Vagina (tissue), 2 donors: ENCODE measurements at regions not wholly inside any gene's neighbourhood (a gene's known extent, or its start where the extent isn't known, plus 50 kb on each side); places are given as distances from the start of the nearest gene placed in this dataset.

Experiments
- DNase-seq, 2 donors: peaks; one replicate each; pipeline ENCODE4 v3.0.0-alpha.2; 2017; ENCODE audit errors: extremely low spot score in 2 of 2
- H3K27ac ChIP-seq: fragments of 200-600 bp; sonication (generic); one replicate; pipeline ENCODE4 v1.5.1; 2019
- H3K27me3 ChIP-seq: fragments of 200-600 bp; sonication (generic); one replicate; pipeline ENCODE4 v1.5.1; 2019
- H3K36me3 ChIP-seq, 2 donors: fragments of 200-600 bp; sonication (generic); one replicate each; pipeline ENCODE4 v1.5.1; 2017 to 2019
- H3K4me1 ChIP-seq: fragments of 200-600 bp; sonication (generic); one replicate; pipeline ENCODE4 v1.5.1; 2019
- H3K4me3 ChIP-seq, 2 donors: fragments of 200-600 bp; sonication (generic); 1 replicate in 1 of 2; 2 replicates in 1 of 2; pipeline ENCODE4 v1.5.1; 2016 to 2019
- H3K9me3 ChIP-seq: fragments of 200-600 bp; sonication (generic); one replicate; pipeline ENCODE4 v1.5.1; 2019
- POLR2A ChIP-seq, 2 donors: fragments of 450-650 bp; IDR thresholded peaks; one replicate each; pipeline ENCODE4 v1.6.1; 2017; ENCODE audit warnings: antibody characterized with exemption in 2 of 2, mild to moderate bottlenecking in 2 of 2, moderate library complexity in 2 of 2
- POLR2AphosphoS5 ChIP-seq, 2 donors: sonication (generic); formaldehyde crosslinking; IDR thresholded peaks; one replicate each; pipeline ENCODE4 v1.9.0; 2017; ENCODE audit warnings: antibody characterized with exemption in 2 of 2, mild to moderate bottlenecking in 2 of 2, low read depth in 1 of 2; ENCODE audit not compliant: insufficient read depth in 1 of 2
- intact Hi-C: fragments of 100-400 bp; cut with DNase I; formaldehyde crosslinking; loops from one replicate; pipeline ENCODE4 v1.15.1; 2023
- TF ChIP-seq, protein P1 (sequence below), 3 experiments: fragments of 450-650 bp in 2 of 3; fragments of 200-600 bp in 1 of 3; sonication (generic) in 1 of 3; IDR thresholded peaks; one replicate each; pipeline ENCODE4 v1.5.1; 2017 to 2019; ENCODE audit warnings: antibody characterized with exemption in 3 of 3, mild to moderate bottlenecking in 2 of 3, moderate library complexity in 2 of 3

DNA sequence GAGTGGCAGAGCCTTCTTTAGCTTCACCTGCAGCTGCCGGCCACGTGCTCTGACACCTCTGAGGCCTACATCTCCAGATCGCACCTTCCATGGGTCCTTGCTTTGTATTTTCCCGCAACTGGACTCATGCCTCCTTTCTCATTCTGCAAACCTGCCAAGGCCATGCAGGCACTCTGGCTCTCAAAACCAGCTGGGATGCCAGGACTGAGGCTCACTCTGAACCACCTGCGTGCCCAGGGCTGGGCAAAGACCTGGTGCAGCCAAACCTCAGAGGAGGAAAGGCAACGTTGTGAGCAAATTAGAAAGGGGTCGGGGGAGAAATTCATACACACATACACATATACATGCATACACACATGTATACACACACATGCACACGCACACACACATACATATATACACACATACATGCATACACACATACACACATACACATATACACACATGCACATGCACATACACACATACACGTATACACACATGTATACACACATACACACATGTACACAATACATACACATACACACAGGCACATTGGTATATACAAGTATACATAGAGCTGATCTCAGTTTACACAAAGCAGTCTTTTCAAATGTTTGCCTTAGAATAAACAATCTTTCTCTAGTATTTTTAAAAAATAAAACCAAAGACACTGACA, 125.2 kb downstream of the RTP5 start:
- DNase-seq, result no peak
- intact Hi-C loops, result no loop called here
- Histone ChIP-seq H3K27ac (no peak overlapping the region), H3K9me3 (no peaks in the 10 kb centered on the region), H3K4me1 (no peaks in the 10 kb centered on the region), H3K27me3 (no peaks in the 10 kb centered on the region), H3K36me3 (no peaks in the 10 kb centered on the region), H3K4me3 (no peak overlapping the region)
- TF ChIP-seq, protein P1, sequence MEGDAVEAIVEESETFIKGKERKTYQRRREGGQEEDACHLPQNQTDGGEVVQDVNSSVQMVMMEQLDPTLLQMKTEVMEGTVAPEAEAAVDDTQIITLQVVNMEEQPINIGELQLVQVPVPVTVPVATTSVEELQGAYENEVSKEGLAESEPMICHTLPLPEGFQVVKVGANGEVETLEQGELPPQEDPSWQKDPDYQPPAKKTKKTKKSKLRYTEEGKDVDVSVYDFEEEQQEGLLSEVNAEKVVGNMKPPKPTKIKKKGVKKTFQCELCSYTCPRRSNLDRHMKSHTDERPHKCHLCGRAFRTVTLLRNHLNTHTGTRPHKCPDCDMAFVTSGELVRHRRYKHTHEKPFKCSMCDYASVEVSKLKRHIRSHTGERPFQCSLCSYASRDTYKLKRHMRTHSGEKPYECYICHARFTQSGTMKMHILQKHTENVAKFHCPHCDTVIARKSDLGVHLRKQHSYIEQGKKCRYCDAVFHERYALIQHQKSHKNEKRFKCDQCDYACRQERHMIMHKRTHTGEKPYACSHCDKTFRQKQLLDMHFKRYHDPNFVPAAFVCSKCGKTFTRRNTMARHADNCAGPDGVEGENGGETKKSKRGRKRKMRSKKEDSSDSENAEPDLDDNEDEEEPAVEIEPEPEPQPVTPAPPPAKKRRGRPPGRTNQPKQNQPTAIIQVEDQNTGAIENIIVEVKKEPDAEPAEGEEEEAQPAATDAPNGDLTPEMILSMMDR (IDR thresholded peaks at IDR 0.05), result no peak
- TF ChIP-seq POLR2AphosphoS5 (IDR thresholded peaks at IDR 0.05; ENCODE audit: insufficient read depth in 1 of 2, low read depth in 1 of 2) (no peak), POLR2A (IDR thresholded peaks at IDR 0.05) (no peak)

DNA sequence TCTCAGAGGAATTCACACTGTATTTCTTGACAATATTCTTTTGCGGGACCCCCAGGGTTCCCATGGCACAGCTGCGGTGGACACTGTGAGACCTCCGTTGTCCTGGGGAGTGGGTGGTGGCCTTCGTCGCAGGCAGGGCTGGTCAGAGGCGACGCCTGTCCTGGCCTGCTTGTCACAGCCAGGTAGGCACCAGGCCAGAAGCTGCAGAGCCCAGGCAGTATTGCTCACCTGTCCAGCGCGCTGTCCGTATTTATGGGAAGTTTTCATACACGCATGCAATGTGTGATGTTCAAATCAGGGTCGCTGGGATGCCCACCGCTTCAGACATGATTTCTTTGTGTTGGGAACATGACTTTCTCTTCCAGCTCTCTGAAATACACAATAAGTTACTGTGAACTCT, 126.6 kb downstream of the RTP5 start:
- Histone ChIP-seq H3K4me1 (no peaks in the 10 kb centered on the region), H3K4me3 (no peak overlapping the region), H3K36me3 (no peaks in the 10 kb centered on the region), H3K9me3 (no peaks in the 10 kb centered on the region), H3K27ac (no peak overlapping the region), H3K27me3 (no peaks in the 10 kb centered on the region)
- TF ChIP-seq, protein P1 (IDR thresholded peaks at IDR 0.05), result no peak
- no peak for TF ChIP-seq POLR2AphosphoS5 (IDR thresholded peaks at IDR 0.05; ENCODE audit: insufficient read depth in 1 of 2, low read depth in 1 of 2)
- no peak for TF ChIP-seq POLR2A (IDR thresholded peaks at IDR 0.05)
- intact Hi-C loops, result no loop called here
- no peak for DNase-seq

DNA sequence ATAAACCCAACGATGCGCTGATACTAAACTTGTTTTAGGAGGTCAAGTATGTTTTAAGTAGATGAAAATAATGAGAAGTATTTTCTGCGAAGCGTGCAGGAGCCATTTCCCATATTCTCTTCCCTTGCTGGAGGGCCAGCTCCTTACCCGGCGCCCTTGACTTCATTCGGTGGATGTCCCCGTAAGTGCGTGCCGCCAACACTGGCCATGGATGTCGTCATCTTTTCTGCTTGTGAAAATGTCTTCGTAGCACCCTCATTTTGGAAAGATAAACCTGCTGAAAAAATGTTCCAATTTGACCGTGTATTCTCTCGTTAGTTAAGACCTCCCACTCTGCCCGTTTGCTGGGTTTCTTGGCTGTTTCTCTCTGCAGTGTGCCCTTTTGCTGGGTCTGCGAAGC, 127.5 kb downstream of the RTP5 start:
- TF ChIP-seq POLR2AphosphoS5 (IDR thresholded peaks at IDR 0.05; ENCODE audit: insufficient read depth in 1 of 2, low read depth in 1 of 2) (no peak), POLR2A (IDR thresholded peaks at IDR 0.05) (no peak)
- TF ChIP-seq, protein P1 (IDR thresholded peaks at IDR 0.05), result no peak
- no peak for DNase-seq

DNA sequence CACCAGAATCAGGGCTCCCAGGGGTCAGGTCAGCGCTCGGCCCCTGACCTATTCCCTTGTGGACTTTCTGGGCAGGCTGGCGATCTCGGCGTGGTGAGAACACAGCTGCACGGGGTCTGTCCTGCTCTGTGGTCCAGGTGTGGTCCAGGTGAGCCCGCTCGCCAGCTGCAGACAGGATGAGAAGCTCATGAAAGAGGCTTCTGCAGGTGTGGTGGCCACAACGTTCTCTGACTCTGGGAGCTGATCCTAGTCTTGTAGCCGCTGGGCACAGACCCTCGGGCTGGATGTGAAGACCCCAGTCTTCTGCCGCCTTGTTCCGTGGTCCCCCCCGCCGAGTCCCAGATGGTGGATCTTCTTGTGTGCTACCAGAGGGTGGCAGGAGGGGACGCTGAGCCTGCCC, 129.7 kb downstream of the RTP5 start:
- Histone ChIP-seq H3K27me3 (no peaks in the 10 kb centered on the region), H3K36me3 (no peaks in the 10 kb centered on the region), H3K9me3 (no peaks in the 10 kb centered on the region), H3K4me1 (no peaks in the 10 kb centered on the region), H3K27ac (no peak overlapping the region), H3K4me3 (no peak overlapping the region)
- DNase-seq, result no peak
- TF ChIP-seq, protein P1 (IDR thresholded peaks at IDR 0.05), result no peak
- no peak for TF ChIP-seq POLR2AphosphoS5 (IDR thresholded peaks at IDR 0.05; ENCODE audit: insufficient read depth in 1 of 2, low read depth in 1 of 2)
- no peak for TF ChIP-seq POLR2A (IDR thresholded peaks at IDR 0.05)
- intact Hi-C loops, result no loop called here

More for the DNA sequence above, 127.5 kb downstream of the RTP5 start:
- intact Hi-C loops, result no loop called here
- Histone ChIP-seq H3K4me1 (no peaks in the 10 kb centered on the region), H3K9me3 (no peaks in the 10 kb centered on the region), H3K27me3 (no peaks in the 10 kb centered on the region), H3K27ac (no peak overlapping the region), H3K4me3 (no peak overlapping the region), H3K36me3 (no peaks in the 10 kb centered on the region)

DNA sequence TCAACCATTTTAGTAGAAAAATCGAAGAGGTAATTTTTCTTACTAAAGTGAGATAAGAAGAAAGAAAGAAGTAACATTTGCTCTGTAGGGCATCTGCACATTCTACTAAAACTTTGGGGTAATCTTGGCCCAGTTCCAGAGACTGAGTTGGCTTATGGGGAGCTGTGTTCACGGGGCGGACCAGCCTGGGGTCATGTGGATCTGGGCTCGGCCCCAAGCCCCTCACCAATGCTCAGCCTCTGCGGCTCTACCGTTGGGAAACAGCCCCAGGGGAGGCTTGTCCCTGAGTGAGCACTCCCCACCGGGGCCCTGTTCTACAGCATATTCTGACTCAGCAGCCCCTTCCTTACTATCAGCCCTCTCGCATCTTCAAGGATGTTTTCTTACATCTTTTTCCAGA, 132.3 kb downstream of the RTP5 start:
- H3K4me3 ChIP-seq, result no peak overlapping the region
- DNase-seq, result no peak
- no peaks in the 10 kb centered on the region for H3K36me3 ChIP-seq
- H3K9me3 ChIP-seq, result no peaks in the 10 kb centered on the region
- TF ChIP-seq POLR2A (IDR thresholded peaks at IDR 0.05) (no peak), POLR2AphosphoS5 (IDR thresholded peaks at IDR 0.05; ENCODE audit: insufficient read depth in 1 of 2, low read depth in 1 of 2) (no peak)
- TF ChIP-seq, protein P1 (IDR thresholded peaks at IDR 0.05), result no peak
- H3K27me3 ChIP-seq, result no peaks in the 10 kb centered on the region
- H3K4me1 ChIP-seq, result no peaks in the 10 kb centered on the region
- intact Hi-C loops, result no loop called here
- H3K27ac ChIP-seq, result no peak overlapping the region
